GM12892 (cell line): ENCODE measurements at regions not wholly inside any gene's neighbourhood (a gene's known extent, or its start where the extent isn't known, plus 50 kb on each side); places are given as distances from the start of the nearest gene placed in this dataset.
A peak's percentile ranks its signal among the peaks of the same experiment; 100 is the strongest.

ENCODE experiments used
- DNase-seq: peaks from one replicate; pipeline ENCODE4 v3.0.0; 2011; ENCODE audit not compliant: insufficient read length
- FAIRE-seq: peaks from 2 replicates; lab custom pipeline; 2011; peaks lifted over from hg19 to GRCh38; lab: Jason Lieb, UNC
- POLR2A ChIP-seq: IDR thresholded peaks from 2 replicates; pipeline ENCODE4 v1.6.1; 2011; ENCODE audit warnings: low read depth, low read length, control low read depth
- POLR2AphosphoS5 ChIP-seq: IDR thresholded peaks from 2 replicates; pipeline ENCODE4 v1.6.1; 2011; ENCODE audit warnings: low read depth, low read length, control low read depth
- TAF1 ChIP-seq: IDR thresholded peaks from 2 replicates; pipeline ENCODE4 v1.6.1; 2011; ENCODE audit warnings: low read depth, mild to moderate bottlenecking, control low read depth, low read length, borderline replicate concordance

- TF ChIP-seq POLR2AphosphoS5: no peak
- no peak for TF ChIP-seq POLR2A
- TF ChIP-seq TAF1: no peak
- peak; percentile 30 for DNase-seq
- no peak for FAIRE-seq
These were observed 51.9 kb upstream of the CD34 start for GRCh38 chr1:207962716-207963426.
